H1 (cell line): ENCODE measurements at regions not wholly inside any gene's neighbourhood (a gene's known extent, or its start where the extent isn't known, plus 50 kb on each side); places are given as distances from the start of the nearest gene placed in this dataset.
"Not testable (repeated sequence)": the region's sequence is repeated elsewhere in the genome, so short reads cannot be mapped to it uniquely, and the experiment has no call there.

Source experiments
- CTCF ChIA-PET: fragments of 300-600 bp; sonication (Branson Sonifier 250); formaldehyde crosslinking; loops from one replicate; lab custom pipeline; 2021; ENCODE audit not compliant: partially characterized antibody; lab: Charles Lee
- POLR2A ChIA-PET: fragments of 300-600 bp; sonication (Branson Sonifier 250); formaldehyde crosslinking; loops from one replicate; lab custom pipeline; 2021; ENCODE audit warnings: inconsistent platforms; ENCODE audit not compliant: partially characterized antibody; lab: Charles Lee
- DNase-seq, 2 experiments: peaks; one replicate each; pipeline versions ENCODE4 v3.0.0 to v3.0.0-alpha.2; 2010 to 2022; ENCODE audit warnings: low spot score in 2 of 2, low read depth in 1 of 2, mixed read lengths in 1 of 2
- FAIRE-seq: peaks from 2 replicates; lab custom pipeline; 2011; peaks lifted over from hg19 to GRCh38; lab: Jason Lieb, UNC
- H2AFZ ChIP-seq: 2 replicates; pipeline ENCODE4 v1.8.1; 2012; ENCODE audit warnings: low read length, inconsistent platforms
- H2AK5ac ChIP-seq: 2 replicates; pipeline ENCODE4 v1.6.1; 2013; ENCODE audit warnings: low read depth, low read length
- H2BK120ac ChIP-seq: replicated peaks from 2 replicates; pipeline ENCODE3; 2013; ENCODE audit warnings: low read depth, low read length, inconsistent platforms
- H2BK12ac ChIP-seq: 2 replicates; pipeline ENCODE4 v1.6.1; 2013; ENCODE audit warnings: low read depth, low read length
- H2BK15ac ChIP-seq: 2 replicates; pipeline ENCODE4 v1.6.1; 2013; ENCODE audit warnings: low read length
- H2BK20ac ChIP-seq: 2 replicates; pipeline ENCODE4 v1.6.1; 2013; ENCODE audit warnings: low read length
- H2BK5ac ChIP-seq: 2 replicates; pipeline ENCODE4 v1.6.1; 2013; ENCODE audit warnings: low read depth, low read length
- H3K14ac ChIP-seq: 2 replicates; pipeline ENCODE4 v1.6.1; 2013; ENCODE audit warnings: inconsistent platforms; ENCODE audit not compliant: insufficient read length
- H3K18ac ChIP-seq: 2 replicates; pipeline ENCODE4 v1.6.1; 2013; ENCODE audit warnings: low read length; ENCODE audit errors: extremely low read depth
- H3K23ac ChIP-seq: 2 replicates; pipeline ENCODE4 v1.6.1; 2013; ENCODE audit warnings: inconsistent platforms; ENCODE audit not compliant: insufficient read length
- H3K23me2 ChIP-seq: 2 replicates; pipeline ENCODE4 v1.6.1; 2013; ENCODE audit warnings: low read depth, low read length
- H3K27ac ChIP-seq: 2 replicates; pipeline ENCODE4 v1.6.1; 2011; ENCODE audit warnings: low read depth, low read length, inconsistent platforms
- H3K27me3 ChIP-seq, 4 experiments: replicated peaks in 1 of 4; 1 replicate in 1 of 4; 2 replicates in 3 of 4; pipeline versions ENCODE4 v1.6.1 to v1.8.1; 2011 to 2013; ENCODE audit warnings: low read length in 3 of 4, mild to moderate bottlenecking in 3 of 4, inconsistent platforms in 2 of 4, mixed read lengths in 2 of 4, moderate library complexity in 1 of 4; ENCODE audit not compliant: control insufficient read depth in 3 of 4, insufficient read depth in 3 of 4; ENCODE audit errors: extremely low read depth in 1 of 4
- H3K36me3 ChIP-seq, 4 experiments: 2 replicates each; pipeline versions ENCODE4 v1.6.1 to v1.8.1; 2011 to 2013; ENCODE audit warnings: mild to moderate bottlenecking in 4 of 4, low read length in 3 of 4, moderate library complexity in 2 of 4, control low read depth in 1 of 4, inconsistent platforms in 1 of 4; ENCODE audit not compliant: insufficient read depth in 4 of 4, control insufficient read depth in 2 of 4
- H3K4ac ChIP-seq: replicated peaks from 2 replicates; pipeline ENCODE3; 2013; ENCODE audit warnings: low read length, low read depth, mixed read lengths, inconsistent platforms; ENCODE audit not compliant: insufficient read length
- H3K4me1 ChIP-seq, 4 experiments: replicated peaks in 1 of 4; 1 replicate in 1 of 4; 2 replicates in 3 of 4; pipeline versions ENCODE4 v1.6.1 to v1.8.1; 2011 to 2013; ENCODE audit warnings: low read length in 3 of 4, inconsistent platforms in 2 of 4, mixed read lengths in 1 of 4; ENCODE audit not compliant: insufficient read depth in 4 of 4, control insufficient read depth in 3 of 4
- H3K4me2 ChIP-seq, 2 experiments: 2 replicates each; pipeline versions ENCODE4 v1.6.1 to v1.8.1; 2011 to 2013; ENCODE audit warnings: low read depth in 2 of 2, low read length in 2 of 2, control low read depth in 1 of 2, inconsistent platforms in 1 of 2, mild to moderate bottlenecking in 1 of 2; ENCODE audit not compliant: insufficient read depth in 1 of 2
- H3K4me3 ChIP-seq, 4 experiments: fragments of 200-600, 300-600 bp in 1 of 4; sonication (generic), shearing (Covaris generic), sonication (Bioruptor Twin) in 1 of 4; 2 replicates each; pipeline versions ENCODE4 v1.5.1 to v1.8.1; 2011 to 2016; ENCODE audit warnings: low read length in 4 of 4, low read depth in 3 of 4, control low read depth in 2 of 4, inconsistent platforms in 2 of 4, mild to moderate bottlenecking in 2 of 4, mixed read lengths in 1 of 4, moderate library complexity in 1 of 4; ENCODE audit not compliant: insufficient read depth in 2 of 4; ENCODE audit errors: extremely low read depth in 1 of 4
- H3K56ac ChIP-seq: replicated peaks from 2 replicates; pipeline ENCODE3; 2013; ENCODE audit warnings: low read depth, mild to moderate bottlenecking, mixed read lengths, low read length, inconsistent platforms; ENCODE audit not compliant: insufficient read length
- H3K79me1 ChIP-seq: 2 replicates; pipeline ENCODE4 v1.6.1; 2013; ENCODE audit warnings: low read depth, low read length, control low read depth
- H3K79me2 ChIP-seq, 2 experiments: 2 replicates each; pipeline versions ENCODE4 v1.6.1 to v1.8.1; 2012 to 2013; ENCODE audit warnings: low read length in 2 of 2, mild to moderate bottlenecking in 2 of 2, inconsistent platforms in 1 of 2; ENCODE audit not compliant: insufficient read depth in 2 of 2, control insufficient read depth in 1 of 2
- H3K9ac ChIP-seq, 4 experiments: replicated peaks in 1 of 4; 1 replicate in 1 of 4; 2 replicates in 3 of 4; pipeline versions ENCODE4 v1.6.1 to v1.8.1; 2011 to 2013; ENCODE audit warnings: low read depth in 3 of 4, low read length in 3 of 4, control low read depth in 2 of 4, mild to moderate bottlenecking in 2 of 4, moderate library complexity in 2 of 4, inconsistent platforms in 1 of 4; ENCODE audit errors: extremely low read depth in 1 of 4
- H3K9me3 ChIP-seq, 2 experiments: 2 replicates each; pipeline versions ENCODE4 v1.6.1 to v1.8.1; 2012 to 2013; ENCODE audit warnings: mild to moderate bottlenecking in 2 of 2, moderate library complexity in 2 of 2, control low read depth in 1 of 2, inconsistent platforms in 1 of 2, low read depth in 1 of 2, low read length in 1 of 2, mixed read lengths in 1 of 2; ENCODE audit not compliant: insufficient read depth in 2 of 2
- H4K20me1 ChIP-seq, 2 experiments: replicated peaks in 1 of 2; 2 replicates each; pipeline versions ENCODE3 to v1.8.1; 2011 to 2013; ENCODE audit warnings: inconsistent platforms in 2 of 2, low read length in 2 of 2, mild to moderate bottlenecking in 1 of 2; ENCODE audit not compliant: insufficient read depth in 2 of 2, control insufficient read depth in 1 of 2
- H4K5ac ChIP-seq: 2 replicates; pipeline ENCODE4 v1.6.1; 2013; ENCODE audit warnings: low read length, low read depth, mixed read lengths, inconsistent platforms; ENCODE audit not compliant: insufficient read length
- H4K8ac ChIP-seq: 2 replicates; pipeline ENCODE4 v1.8.0; 2013; ENCODE audit warnings: mild to moderate bottlenecking, moderate library complexity, low read length, inconsistent platforms; ENCODE audit not compliant: insufficient read depth; ENCODE audit errors: extremely low read depth
- H4K91ac ChIP-seq: replicated peaks from 2 replicates; pipeline ENCODE3; 2013; ENCODE audit warnings: low read length, mixed read lengths, inconsistent platforms; ENCODE audit not compliant: insufficient read length
- WGBS, 2 experiments: shearing (Covaris generic) in 1 of 2; methylation state at CpG; one replicate each; pipeline versions ENCODE4 v1.1.6 to v1.1.7; 2013 to 2015; ENCODE audit warnings: low lambda C conversion rate in 2 of 2, mixed read lengths in 2 of 2, inconsistent platforms in 1 of 2, low coverage in 1 of 2, missing lambda C conversion rate in 1 of 2; ENCODE audit not compliant: insufficient replicate concordance in 2 of 2, insufficient coverage in 1 of 2, insufficient read length in 1 of 2; ENCODE audit errors: extremely low coverage in 1 of 2, missing lambda C conversion rate in 1 of 2; 5-methylcytosine and 5-hydroxymethylcytosine counted together

GRCh38 chr7:45315512-45315911 is 157.9 kb downstream of the RAMP3 start:
- H3K18ac ChIP-seq, H3K79me2 ChIP-seq, H3K79me1 ChIP-seq, H3K9ac ChIP-seq, H2BK20ac ChIP-seq, DNase-seq, H3K4me3 ChIP-seq, H4K5ac ChIP-seq, H4K20me1 ChIP-seq, H2BK12ac ChIP-seq, H4K91ac ChIP-seq, H3K23me2 ChIP-seq, H3K36me3 ChIP-seq, H3K23ac ChIP-seq, H2BK5ac ChIP-seq, H3K4me2 ChIP-seq, POLR2A ChIA-PET, H3K4me1 ChIP-seq, H3K56ac ChIP-seq, H2BK120ac ChIP-seq, H3K27ac ChIP-seq, FAIRE-seq, H3K14ac ChIP-seq, H2BK15ac ChIP-seq, H4K8ac ChIP-seq, H3K27me3 ChIP-seq, H3K4ac ChIP-seq, H2AK5ac ChIP-seq, H2AFZ ChIP-seq: not testable (repeated sequence)
- 85% methylated on average over 7 of the region's 7 CpGs; no CpG with 5 or more reads in 1 of the 2 experiments for WGBS, 2 experiments
- CTCF ChIA-PET: interaction anchor here (0.7 kb wide), 1 partner anchor 14 kb away, joined by 3 read pairs; no protein-coding TSS in a partner anchor
- H3K9me3 ChIP-seq: peaks cover 13 to 16% of the 10 kb centered on the region in 2 experiments
